ENCODE measurements at regions not wholly inside any gene's neighbourhood (a gene's known extent, or its start where the extent isn't known, plus 50 kb on each side); places are given as distances from the start of the nearest gene placed in this dataset.

- DNase-seq (ENCODE audit: low spot score) = no peak
These were observed 56.8 kb upstream of the TPM1 start for GRCh38 chr15:62985768-62986167.

GRCh38 chr15:62986948-62987347 is 55.6 kb upstream of the TPM1 start:
- DNase-seq (ENCODE audit: low spot score) = no peak

- no peak for DNase-seq (ENCODE audit: low spot score)
These were observed 53.8 kb upstream of the TPM1 start for GRCh38 chr15:62988701-62989100.

- DNase-seq (ENCODE audit: low spot score) = no peak
These were observed 53.0 kb upstream of the TPM1 start for GRCh38 chr15:62989366-62990055.

GRCh38 chr15:62991698-62992097 is 50.8 kb upstream of the TPM1 start:
- DNase-seq (ENCODE audit: low spot score) = no peak

GRCh38 chr15:62992302-62992701 is 50.2 kb upstream of the TPM1 start:
- no peak for DNase-seq (ENCODE audit: low spot score)
